Lower leg skin (tissue), 3 donors: ENCODE measurements at regions not wholly inside any gene's neighbourhood (a gene's known extent, or its start where the extent isn't known, plus 50 kb on each side); places are given as distances from the start of the nearest gene placed in this dataset.

Experiments used
- POLR2A ChIP-seq, 2 donors: fragments of 450-650 bp; IDR thresholded peaks; one replicate each; pipeline ENCODE4 v1.6.1; 2016 to 2017; ENCODE audit warnings: antibody characterized with exemption in 2 of 2, mild to moderate bottlenecking in 1 of 2, moderate library complexity in 1 of 2
- TF ChIP-seq, protein P1 (sequence below), 3 donors: fragments of 450-650 bp; IDR thresholded peaks; one replicate each; pipeline ENCODE4 v1.5.1; 2016; ENCODE audit warnings: antibody characterized with exemption in 3 of 3, mild to moderate bottlenecking in 3 of 3, moderate library complexity in 2 of 3

DNA sequence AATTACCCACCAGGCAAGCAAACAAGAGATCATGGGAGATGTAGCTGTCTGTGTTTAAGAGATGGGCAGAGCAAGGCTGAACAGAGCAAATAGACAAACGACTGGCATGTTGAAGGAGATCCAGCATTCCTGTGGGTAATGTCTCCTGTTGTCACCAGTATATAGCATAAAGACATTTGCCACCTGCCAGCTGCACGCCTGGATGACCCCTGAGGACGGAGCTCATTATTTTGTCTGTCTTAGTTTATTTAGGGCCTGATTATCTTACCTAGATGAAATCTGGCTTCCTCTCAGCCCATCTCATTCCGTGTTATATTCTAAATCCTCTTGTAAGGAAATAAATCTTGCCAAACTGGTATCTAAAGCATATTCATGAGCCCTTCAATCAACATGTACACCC is 510.3 kb upstream of the LINC00305 start:
- TF ChIP-seq, protein P1, sequence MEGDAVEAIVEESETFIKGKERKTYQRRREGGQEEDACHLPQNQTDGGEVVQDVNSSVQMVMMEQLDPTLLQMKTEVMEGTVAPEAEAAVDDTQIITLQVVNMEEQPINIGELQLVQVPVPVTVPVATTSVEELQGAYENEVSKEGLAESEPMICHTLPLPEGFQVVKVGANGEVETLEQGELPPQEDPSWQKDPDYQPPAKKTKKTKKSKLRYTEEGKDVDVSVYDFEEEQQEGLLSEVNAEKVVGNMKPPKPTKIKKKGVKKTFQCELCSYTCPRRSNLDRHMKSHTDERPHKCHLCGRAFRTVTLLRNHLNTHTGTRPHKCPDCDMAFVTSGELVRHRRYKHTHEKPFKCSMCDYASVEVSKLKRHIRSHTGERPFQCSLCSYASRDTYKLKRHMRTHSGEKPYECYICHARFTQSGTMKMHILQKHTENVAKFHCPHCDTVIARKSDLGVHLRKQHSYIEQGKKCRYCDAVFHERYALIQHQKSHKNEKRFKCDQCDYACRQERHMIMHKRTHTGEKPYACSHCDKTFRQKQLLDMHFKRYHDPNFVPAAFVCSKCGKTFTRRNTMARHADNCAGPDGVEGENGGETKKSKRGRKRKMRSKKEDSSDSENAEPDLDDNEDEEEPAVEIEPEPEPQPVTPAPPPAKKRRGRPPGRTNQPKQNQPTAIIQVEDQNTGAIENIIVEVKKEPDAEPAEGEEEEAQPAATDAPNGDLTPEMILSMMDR (IDR thresholded peaks at IDR 0.05) = no peak
- no peak for TF ChIP-seq POLR2A (IDR thresholded peaks at IDR 0.05)
